IMR-90 (cell line): ENCODE measurements at regions not wholly inside any gene's neighbourhood (a gene's known extent, or its start where the extent isn't known, plus 50 kb on each side); places are given as distances from the start of the nearest gene placed in this dataset.

Experiments used
- ATAC-seq: fragments of 200-7000 bp; cut with Tn5 transposase; 2 replicates; pipeline ENCODE4 v1.9.1; 2020; ENCODE audit warnings: low read depth, mild to moderate bottlenecking, moderate library complexity
- BruUV-seq: library from RNA; stranded (reverse); fragments of 400-500 nt; replicated peaks from 2 replicates; lab custom pipeline; 2021; lab: Mats Ljungman, UMichigan
- CTCF ChIA-PET: fragments of 300-600 bp; formaldehyde crosslinking; extraction: SDS; loops from one replicate; lab custom pipeline; 2021; ENCODE audit warnings: antibody characterized with exemption; lab: Yijun Ruan, JAX
- POLR2A ChIA-PET: fragments of 300-600 bp; sonication (Branson Sonifier 250); formaldehyde crosslinking; loops from one replicate; lab custom pipeline; 2022; ENCODE audit warnings: antibody characterized with exemption; ENCODE audit not compliant: unreplicated experiment; lab: Charles Lee
- DNase-seq: peaks from one replicate; pipeline ENCODE4 v3.0.0; 2013
- H2AFZ ChIP-seq: replicated peaks from 2 replicates; pipeline ENCODE3; 2013; ENCODE audit warnings: low read length, mild to moderate bottlenecking; ENCODE audit not compliant: poor library complexity
- H2AK5ac ChIP-seq: 2 replicates; pipeline ENCODE4 v1.6.1; 2013; ENCODE audit warnings: low read depth, low read length, inconsistent platforms
- H2AK9ac ChIP-seq: replicated peaks from 2 replicates; pipeline ENCODE3; 2013; ENCODE audit warnings: mild to moderate bottlenecking, low read depth, low read length, moderate library complexity; ENCODE audit not compliant: poor library complexity
- H2BK120ac ChIP-seq: 2 replicates; pipeline ENCODE4 v1.6.1; 2013; ENCODE audit warnings: low read depth, low read length, inconsistent platforms
- H2BK15ac ChIP-seq: 3 replicates; pipeline ENCODE4 v1.6.1; 2013; ENCODE audit warnings: low read depth, low read length, inconsistent platforms
- H2BK20ac ChIP-seq: 2 replicates; pipeline ENCODE4 v1.6.1; 2013; ENCODE audit warnings: low read depth, mild to moderate bottlenecking, inconsistent platforms, low read length, moderate library complexity
- H2BK5ac ChIP-seq: 2 replicates; pipeline ENCODE4 v1.6.1; 2013; ENCODE audit warnings: mild to moderate bottlenecking, low read depth, low read length, inconsistent platforms; ENCODE audit not compliant: poor library complexity, severe bottlenecking
- H3K14ac ChIP-seq: replicated peaks from 2 replicates; pipeline ENCODE4 v1.6.1; 2013; ENCODE audit warnings: low read depth, low read length, inconsistent platforms
- H3K18ac ChIP-seq: 2 replicates; pipeline ENCODE4 v1.6.1; 2013; ENCODE audit warnings: low read depth, low read length, control low read depth
- H3K23ac ChIP-seq: 2 replicates; pipeline ENCODE4 v1.6.1; 2013; ENCODE audit warnings: low read depth, low read length, inconsistent platforms
- H3K27ac ChIP-seq: 2 replicates; pipeline ENCODE4 v1.5.1; 2013; ENCODE audit warnings: mild to moderate bottlenecking, control low read depth, low read length; ENCODE audit not compliant: insufficient read depth
- H3K27me3 ChIP-seq: 2 replicates; pipeline ENCODE4 v1.6.1; 2013; ENCODE audit warnings: low read length; ENCODE audit not compliant: control insufficient read depth, insufficient read depth
- H3K36me3 ChIP-seq: 2 replicates; pipeline ENCODE4 v1.6.1; 2013; ENCODE audit warnings: low read length, mixed read lengths; ENCODE audit not compliant: control insufficient read depth, insufficient read depth
- H3K4ac ChIP-seq: 2 replicates; pipeline ENCODE4 v1.6.1; 2013; ENCODE audit warnings: low read depth, low read length, inconsistent platforms
- H3K4me1 ChIP-seq: 2 replicates; pipeline ENCODE4 v1.6.1; 2013; ENCODE audit warnings: low read length, mixed read lengths; ENCODE audit not compliant: control insufficient read depth, insufficient read depth
- H3K4me2 ChIP-seq: 2 replicates; pipeline ENCODE4 v1.6.1; 2013; ENCODE audit warnings: low read depth, mild to moderate bottlenecking, control low read depth, low read length, moderate library complexity
- H3K4me3 ChIP-seq: 2 replicates; pipeline ENCODE4 v1.5.1; 2013; ENCODE audit warnings: low read depth, mild to moderate bottlenecking, control low read depth, low read length, moderate library complexity; ENCODE audit not compliant: insufficient read depth
- H3K56ac ChIP-seq: 2 replicates; pipeline ENCODE4 v1.6.1; 2013; ENCODE audit warnings: low read length, inconsistent platforms; ENCODE audit not compliant: insufficient read depth; ENCODE audit errors: extremely low read depth
- H3K79me1 ChIP-seq, 2 experiments: 2 replicates each; pipeline ENCODE4 v1.6.1; 2013; ENCODE audit warnings: low read length in 2 of 2, inconsistent platforms in 1 of 2, low read depth in 1 of 2
- H3K9ac ChIP-seq: 2 replicates; pipeline ENCODE4 v1.6.1; 2013; ENCODE audit warnings: low read depth, low read length, control low read depth
- H3K9me1 ChIP-seq: 2 replicates; pipeline ENCODE4 v1.6.1; 2013; ENCODE audit warnings: low read length, inconsistent platforms; ENCODE audit not compliant: insufficient read depth
- H3K9me3 ChIP-seq: 2 replicates; pipeline ENCODE4 v1.6.1; 2013; ENCODE audit warnings: low read length; ENCODE audit not compliant: control insufficient read depth, insufficient read depth
- H4K20me1 ChIP-seq: 2 replicates; pipeline ENCODE4 v1.6.1; 2013; ENCODE audit warnings: low read length, inconsistent platforms; ENCODE audit not compliant: insufficient read depth
- H4K5ac ChIP-seq: 2 replicates; pipeline ENCODE4 v1.6.1; 2013; ENCODE audit warnings: mild to moderate bottlenecking, low read depth, low read length, control low read depth
- H4K8ac ChIP-seq, 2 experiments: 2 replicates each; pipeline ENCODE4 v1.6.1; 2013; ENCODE audit warnings: low read depth in 2 of 2, low read length in 2 of 2, control low read depth in 1 of 2, inconsistent platforms in 1 of 2
- H4K91ac ChIP-seq: 2 replicates; pipeline ENCODE4 v1.6.1; 2013; ENCODE audit warnings: low read depth, low read length, inconsistent platforms; ENCODE audit not compliant: insufficient read depth
- BHLHE40 ChIP-seq: fragments of 150-350 bp; IDR thresholded peaks from 2 replicates; pipeline ENCODE4 v1.6.1; 2016; ENCODE audit warnings: mild to moderate bottlenecking, low read depth, low read length
- CEBPB ChIP-seq: IDR thresholded peaks from 2 replicates; pipeline ENCODE4 v1.6.1; 2012; ENCODE audit warnings: low read depth, low read length, improper control_type of control experiment
- CHD1 ChIP-seq: IDR thresholded peaks from 2 replicates; pipeline ENCODE4 v1.6.1; 2012; ENCODE audit warnings: low read depth, low read length, improper control_type of control experiment
- FOS ChIP-seq: fragments of 150-350 bp; IDR thresholded peaks from 2 replicates; pipeline ENCODE4 v1.6.1; 2016; ENCODE audit warnings: low read depth, low read length
- MAFK ChIP-seq: IDR thresholded peaks from 2 replicates; pipeline ENCODE4 v1.6.1; 2012; ENCODE audit warnings: low read depth, low read length, improper control_type of control experiment
- MAZ ChIP-seq: IDR thresholded peaks from 2 replicates; pipeline ENCODE4 v1.6.1; 2012; ENCODE audit warnings: low read depth, mild to moderate bottlenecking, low read length, improper control_type of control experiment, moderate library complexity, borderline replicate concordance
- NFE2L2 ChIP-seq: fragments of 150-350 bp; IDR thresholded peaks from 2 replicates; pipeline ENCODE4 v1.6.1; 2016; ENCODE audit warnings: low read depth, mild to moderate bottlenecking, low read length
- POLR2A ChIP-seq: IDR thresholded peaks from 2 replicates; pipeline ENCODE4 v1.6.1; 2012; ENCODE audit warnings: mild to moderate bottlenecking, low read depth, low read length
- RAD21 ChIP-seq: IDR thresholded peaks from 2 replicates; pipeline ENCODE4 v1.6.1; 2012; ENCODE audit warnings: low read length, improper control_type of control experiment
- RCOR1 ChIP-seq: IDR thresholded peaks from 2 replicates; pipeline ENCODE4 v1.6.1; 2012; ENCODE audit warnings: mild to moderate bottlenecking, low read length, improper control_type of control experiment; ENCODE audit not compliant: insufficient replicate concordance
- RFX5 ChIP-seq: IDR thresholded peaks from 2 replicates; pipeline ENCODE4 v1.8.0; 2012; ENCODE audit warnings: low read depth, mild to moderate bottlenecking, low read length, moderate library complexity
- SMC3 ChIP-seq: fragments of 150-350 bp; IDR thresholded peaks from 2 replicates; pipeline ENCODE4 v1.6.1; 2016; ENCODE audit warnings: low read depth, mild to moderate bottlenecking, antibody characterized with exemption, low read length, moderate library complexity
- WGBS, 2 experiments: methylation state at CpG; one replicate each; pipeline versions ENCODE4 v1.1.5 to v1.1.7; 2013; ENCODE audit warnings: missing lambda C conversion rate in 2 of 2; ENCODE audit not compliant: insufficient read length in 1 of 2; ENCODE audit errors: extremely low coverage in 2 of 2; 5-methylcytosine and 5-hydroxymethylcytosine counted together
- dilution Hi-C: fragments of 300-500 bp; cut with HindIII; formaldehyde crosslinking; loops from one replicate; pipeline ENCODE4 v1.14.3; 2018; ENCODE audit warnings: low sequenced_read_pairs; ENCODE audit not compliant: unreplicated experiment
- in situ Hi-C: fragments of 300-500 bp; cut with MboI; formaldehyde crosslinking; loops from 3 replicates; pipeline ENCODE4 v1.14.3; 2019; ENCODE audit warnings: low sequenced_read_pairs, inconsistent platforms, mixed read lengths
- intact Hi-C: fragments of 100-400 bp; cut with micrococcal nuclease; formaldehyde crosslinking; loops from 2 replicates; pipeline ENCODE4 v1.10.0; 2022
- TF ChIP-seq, protein P1 (sequence below): conservative IDR thresholded peaks from 2 replicates; pipeline ENCODE4 v1.5.1; 2012; ENCODE audit warnings: mild to moderate bottlenecking, low read depth, low read length, improper control_type of control experiment
- TF ChIP-seq, protein P2 (sequence below): fragments of 150-350 bp; IDR thresholded peaks from 2 replicates; pipeline ENCODE4 v1.6.1; 2017; ENCODE audit warnings: mild to moderate bottlenecking, antibody characterized with exemption, low read length, low read depth

GRCh38 chr11:29281271-29281777 is 735.5 kb downstream of the KCNA4 start:
- ATAC-seq (no peak), DNase-seq (no peak)
- H3K27ac ChIP-seq, result peak overlapping the region; percentile 81
- H3K9me3 ChIP-seq, result no peaks in the 10 kb centered on the region
- ChIA-PET CTCF (no interaction called here), POLR2A (no interaction called here)
- peak overlapping the region; percentile 96 for H4K5ac ChIP-seq
- no peaks in the 10 kb centered on the region for H3K27me3 ChIP-seq
- peaks cover 7% of the 10 kb centered on the region for H3K4me1 ChIP-seq
- H3K4me2 ChIP-seq, result no peak overlapping the region
- no peak overlapping the region for H3K4me3 ChIP-seq
- H2BK5ac ChIP-seq, result peak overlapping the region; percentile 96
- intact Hi-C loops, result no loop called here
- no peaks in the 10 kb centered on the region for H3K9me1 ChIP-seq
- H3K18ac ChIP-seq, result peak overlapping the region; percentile 62
- H3K14ac ChIP-seq, result peak overlapping the region; percentile 83
- H2BK15ac ChIP-seq, result peak overlapping the region; percentile 57
- WGBS, 2 experiments, result no CpG with 5 or more reads among the region's 3 CpGs
- H4K20me1 ChIP-seq, result no peaks in the 10 kb centered on the region
- dilution Hi-C loops, result no loop called here
- H2AK9ac ChIP-seq, result no peak overlapping the region
- H4K8ac ChIP-seq, result peak overlapping the region; percentile 80 to 99
- H2BK20ac ChIP-seq, result peak overlapping the region; percentile 94
- peak overlapping the region; percentile 39; the same call in 1 of the 2 replicates for H3K23ac ChIP-seq
- peak overlapping the region; percentile 95 for H4K91ac ChIP-seq
- no peaks in the 10 kb centered on the region for H3K36me3 ChIP-seq
- H3K56ac ChIP-seq, result peak overlapping the region; percentile 80
- TF ChIP-seq CEBPB, result no peak
- TF ChIP-seq RFX5, result no peak
- no peak for TF ChIP-seq MAZ
- TF ChIP-seq MAFK, result no peak
- TF ChIP-seq, protein P1, sequence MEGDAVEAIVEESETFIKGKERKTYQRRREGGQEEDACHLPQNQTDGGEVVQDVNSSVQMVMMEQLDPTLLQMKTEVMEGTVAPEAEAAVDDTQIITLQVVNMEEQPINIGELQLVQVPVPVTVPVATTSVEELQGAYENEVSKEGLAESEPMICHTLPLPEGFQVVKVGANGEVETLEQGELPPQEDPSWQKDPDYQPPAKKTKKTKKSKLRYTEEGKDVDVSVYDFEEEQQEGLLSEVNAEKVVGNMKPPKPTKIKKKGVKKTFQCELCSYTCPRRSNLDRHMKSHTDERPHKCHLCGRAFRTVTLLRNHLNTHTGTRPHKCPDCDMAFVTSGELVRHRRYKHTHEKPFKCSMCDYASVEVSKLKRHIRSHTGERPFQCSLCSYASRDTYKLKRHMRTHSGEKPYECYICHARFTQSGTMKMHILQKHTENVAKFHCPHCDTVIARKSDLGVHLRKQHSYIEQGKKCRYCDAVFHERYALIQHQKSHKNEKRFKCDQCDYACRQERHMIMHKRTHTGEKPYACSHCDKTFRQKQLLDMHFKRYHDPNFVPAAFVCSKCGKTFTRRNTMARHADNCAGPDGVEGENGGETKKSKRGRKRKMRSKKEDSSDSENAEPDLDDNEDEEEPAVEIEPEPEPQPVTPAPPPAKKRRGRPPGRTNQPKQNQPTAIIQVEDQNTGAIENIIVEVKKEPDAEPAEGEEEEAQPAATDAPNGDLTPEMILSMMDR, result no peak
- TF ChIP-seq CHD1, result no peak
- TF ChIP-seq FOS, result no peak
- TF ChIP-seq POLR2A, result no peak
- TF ChIP-seq, protein P2, sequence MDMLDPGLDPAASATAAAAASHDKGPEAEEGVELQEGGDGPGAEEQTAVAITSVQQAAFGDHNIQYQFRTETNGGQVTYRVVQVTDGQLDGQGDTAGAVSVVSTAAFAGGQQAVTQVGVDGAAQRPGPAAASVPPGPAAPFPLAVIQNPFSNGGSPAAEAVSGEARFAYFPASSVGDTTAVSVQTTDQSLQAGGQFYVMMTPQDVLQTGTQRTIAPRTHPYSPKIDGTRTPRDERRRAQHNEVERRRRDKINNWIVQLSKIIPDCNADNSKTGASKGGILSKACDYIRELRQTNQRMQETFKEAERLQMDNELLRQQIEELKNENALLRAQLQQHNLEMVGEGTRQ, result no peak
- TF ChIP-seq NFE2L2, result no peak
- no peak for TF ChIP-seq BHLHE40
- no peak for TF ChIP-seq RAD21
- no peak for TF ChIP-seq RCOR1
- TF ChIP-seq SMC3, result no peak
- H2AK5ac ChIP-seq, result peak overlapping the region; percentile 91
- BruUV-seq, result no TSS peak
- H2BK120ac ChIP-seq, result peak overlapping the region; percentile 96
- no peak overlapping the region for H2AFZ ChIP-seq
- peak overlapping the region; percentile 89 for H3K4ac ChIP-seq
- H3K79me1 ChIP-seq, result peaks cover 0 to 3% of the 10 kb centered on the region in 2 experiments; a peak in 1 of 4 replicates
- peak overlapping the region; percentile 61 for H3K9ac ChIP-seq
- in situ Hi-C loops, result no loop called here
